Renal cortex interstitium (tissue), 11 donors: ENCODE measurements at regions not wholly inside any gene's neighbourhood (a gene's known extent, or its start where the extent isn't known, plus 50 kb on each side); places are given as distances from the start of the nearest gene placed in this dataset.

Source experiments
- DNase-seq, 11 donors: peaks; one replicate each; pipeline ENCODE4 v3.0.0-alpha.2; 2013; ENCODE audit warnings: low read depth in 9 of 11, low spot score in 4 of 11; ENCODE audit errors: extremely low read depth in 1 of 11

GRCh38 chr11:42591841-42592240 is 720.0 kb upstream of the API5 start:
- no peak for DNase-seq

DNA sequence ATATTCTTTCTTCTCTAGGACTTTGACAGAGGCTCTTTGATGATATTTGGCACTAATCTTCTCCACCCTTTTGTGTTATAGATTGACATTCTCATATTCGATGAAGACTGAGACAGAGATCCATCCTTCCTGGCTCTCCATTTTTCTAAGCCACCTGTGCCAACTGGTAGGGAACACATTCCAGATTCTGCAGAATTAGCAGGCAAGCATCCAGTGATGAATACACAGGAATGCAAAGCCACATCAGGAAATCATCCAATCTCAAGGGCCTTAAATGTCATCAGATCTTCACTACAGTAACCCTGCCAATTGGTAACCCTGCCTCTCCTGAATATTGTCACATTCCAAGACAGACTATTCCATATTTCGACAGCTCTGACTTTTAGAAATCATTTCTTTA is 718.4 kb upstream of the API5 start:
- no peak for DNase-seq

- DNase-seq, result no peak
Observed at GRCh38 chr11:42595876-42596275, 715.9 kb upstream of the API5 start.

DNA sequence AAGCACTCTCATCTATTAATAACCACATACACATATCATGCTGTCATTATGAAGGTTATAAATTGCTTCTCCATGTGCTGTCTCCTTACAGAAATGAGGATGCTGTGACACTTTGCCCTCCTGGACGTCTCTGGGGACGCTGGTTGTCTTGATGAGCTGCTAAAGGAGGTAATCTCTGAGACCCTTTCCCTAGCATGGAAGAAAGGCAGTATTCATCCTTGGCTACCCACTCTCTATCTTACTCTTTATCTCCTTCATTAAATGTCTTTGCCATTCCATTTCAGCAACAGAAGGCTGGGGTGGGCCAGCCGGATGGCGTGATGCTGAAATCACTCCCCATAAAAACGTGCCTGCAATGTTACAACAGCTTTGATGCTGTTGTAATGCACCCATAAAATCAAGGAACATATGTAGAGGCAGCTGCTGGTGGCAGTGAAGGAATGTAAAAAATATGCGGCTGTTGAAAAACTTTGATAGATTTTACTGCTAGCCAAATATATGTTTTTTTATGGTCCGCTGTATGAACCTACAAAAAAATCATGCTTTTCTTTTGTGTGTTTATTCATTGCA is 715.1 kb upstream of the API5 start:
- no peak for DNase-seq

- no peak for DNase-seq
Observed at GRCh38 chr11:42598341-42598740, 713.5 kb upstream of the API5 start.

GRCh38 chr11:42620796-42621195 is 691.0 kb upstream of the API5 start:
- DNase-seq, result no peak

DNA sequence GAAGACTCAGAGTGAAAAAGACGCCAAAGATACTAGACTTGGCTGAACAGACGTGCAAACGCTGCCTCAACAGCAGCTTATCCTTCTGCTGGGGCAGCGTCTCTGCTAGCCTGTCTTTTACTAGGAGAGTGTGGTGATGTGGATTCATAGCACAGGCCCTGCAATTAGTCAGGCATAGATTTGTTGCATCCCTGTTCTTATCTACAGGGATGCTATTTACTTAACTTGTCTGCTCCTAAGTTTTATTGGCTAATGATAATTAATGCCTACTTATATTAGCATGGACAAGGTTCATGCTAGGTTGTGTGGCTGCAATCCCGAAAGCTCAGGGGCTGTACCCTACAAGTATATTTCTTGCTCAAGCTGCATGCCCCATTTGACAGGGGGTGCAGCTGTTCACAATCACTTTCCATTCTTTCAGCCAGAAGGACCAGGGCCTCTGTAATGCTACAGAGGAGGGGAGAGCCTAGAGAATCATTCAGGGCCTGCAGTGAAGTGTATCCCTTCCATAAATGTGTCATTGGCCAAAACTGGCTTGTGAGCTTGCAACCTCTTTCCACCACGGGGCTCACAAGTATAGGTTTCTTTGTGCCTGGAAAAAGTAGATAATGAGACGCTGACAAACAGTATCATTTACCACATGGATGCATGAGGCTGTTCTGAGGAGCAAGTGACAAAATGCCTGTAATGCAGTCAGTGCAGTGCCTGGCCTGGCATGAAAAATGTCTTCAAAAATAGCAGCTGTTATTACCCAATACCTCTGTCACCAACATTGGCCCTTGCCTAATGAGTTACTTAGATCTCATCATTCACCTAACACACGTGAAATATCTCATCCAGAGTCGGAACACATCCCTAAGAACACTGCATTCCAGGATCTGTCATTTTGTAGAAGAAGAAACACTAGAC is 685.8 kb upstream of the API5 start:
- peak in 8 of 11 donors; percentile 8 to 49 (median 36) for DNase-seq

- DNase-seq, result peak in 1 of 11 donors; percentile 28
Observed at GRCh38 chr11:42631220-42631843, 680.5 kb upstream of the API5 start.

GRCh38 chr11:42646959-42647358 is 664.8 kb upstream of the API5 start:
- DNase-seq, result no peak

- DNase-seq, result no peak
Observed at GRCh38 chr11:42647993-42648392, 663.8 kb upstream of the API5 start.

DNA sequence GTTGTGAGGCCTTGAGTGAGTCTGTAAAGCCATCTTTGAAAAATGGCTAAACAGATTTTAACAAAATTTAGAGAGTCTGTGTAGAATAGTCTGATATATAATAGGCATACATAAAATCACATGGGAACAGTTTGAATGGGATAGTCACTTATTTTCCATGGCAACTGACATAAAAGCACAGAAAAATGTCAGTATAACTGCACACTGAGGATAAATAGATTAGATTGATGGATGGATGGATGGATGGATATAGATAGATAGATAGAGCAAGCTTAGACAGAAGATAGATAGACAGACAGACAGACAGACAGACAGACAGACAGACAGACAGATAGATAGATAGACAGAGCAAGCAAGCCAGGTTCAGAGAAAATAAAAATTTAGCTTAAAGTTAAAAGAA is 660.2 kb upstream of the API5 start:
- DNase-seq, result no peak

GRCh38 chr11:42657169-42657568 is 654.6 kb upstream of the API5 start:
- DNase-seq, result no peak

DNA sequence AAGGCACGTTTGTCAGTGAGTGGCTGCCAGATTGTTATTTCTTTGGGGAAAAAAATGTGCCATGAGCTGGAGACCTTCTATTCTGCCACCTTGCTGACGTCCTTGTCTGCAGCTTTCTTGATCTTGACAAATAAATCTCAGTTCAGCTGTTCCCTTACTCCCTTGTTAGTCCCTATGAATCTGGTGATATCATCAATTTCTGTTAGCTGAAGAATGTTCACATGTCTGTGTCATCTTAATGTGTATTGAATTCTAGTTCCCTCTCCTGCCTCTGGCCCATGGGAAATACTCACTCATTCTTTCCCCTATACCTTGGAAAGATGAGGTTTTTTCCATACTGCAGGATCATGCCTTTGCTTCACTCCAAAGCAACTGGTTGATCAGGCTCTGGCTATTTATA is 649.9 kb upstream of the API5 start:
- no peak for DNase-seq

GRCh38 chr11:42669248-42669976 is 642.4 kb upstream of the API5 start:
- DNase-seq, result no peak

GRCh38 chr11:42674436-42674835 is 637.4 kb upstream of the API5 start:
- no peak for DNase-seq

DNA sequence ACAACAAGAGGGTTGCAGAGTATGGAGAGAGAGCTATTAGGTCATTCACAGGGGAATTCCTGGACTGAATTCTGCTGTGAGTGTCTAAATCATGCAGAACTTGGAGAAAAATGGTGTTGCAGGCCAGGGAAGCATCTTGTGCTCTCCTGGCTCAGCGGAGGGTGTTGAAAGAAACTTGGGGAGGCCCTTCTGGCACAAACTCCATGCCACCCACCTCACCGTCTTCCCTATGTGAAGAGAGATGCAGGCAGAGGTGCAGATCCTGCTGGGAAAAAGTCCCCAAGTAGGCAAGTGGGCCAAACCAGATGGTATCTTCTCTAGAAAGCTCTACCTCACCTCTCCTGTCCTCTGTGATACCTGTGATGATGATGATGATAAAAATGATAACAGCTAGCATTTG is 604.3 kb upstream of the API5 start:
- DNase-seq, result no peak

DNA sequence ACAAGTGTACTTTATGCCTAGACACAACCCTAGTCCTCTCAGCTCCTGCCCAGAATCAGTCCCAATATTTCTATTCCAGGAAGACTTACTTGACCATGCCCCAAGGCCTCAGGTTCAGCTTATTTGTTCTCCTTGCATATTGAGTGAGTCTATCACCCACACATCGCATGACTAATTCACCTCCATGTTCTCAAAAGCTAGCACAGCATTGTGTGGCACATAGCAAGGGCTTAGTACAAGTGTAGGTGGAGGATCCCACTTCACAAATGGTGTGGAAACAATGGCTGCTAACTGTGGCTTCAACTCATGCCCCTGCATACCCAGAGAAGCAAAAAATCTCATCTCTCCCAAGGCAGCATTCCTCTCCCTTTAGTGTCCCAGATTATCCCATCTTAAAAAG is 602.6 kb upstream of the API5 start:
- no peak for DNase-seq

GRCh38 chr11:42713279-42713678 is 598.5 kb upstream of the API5 start:
- no peak for DNase-seq

DNA sequence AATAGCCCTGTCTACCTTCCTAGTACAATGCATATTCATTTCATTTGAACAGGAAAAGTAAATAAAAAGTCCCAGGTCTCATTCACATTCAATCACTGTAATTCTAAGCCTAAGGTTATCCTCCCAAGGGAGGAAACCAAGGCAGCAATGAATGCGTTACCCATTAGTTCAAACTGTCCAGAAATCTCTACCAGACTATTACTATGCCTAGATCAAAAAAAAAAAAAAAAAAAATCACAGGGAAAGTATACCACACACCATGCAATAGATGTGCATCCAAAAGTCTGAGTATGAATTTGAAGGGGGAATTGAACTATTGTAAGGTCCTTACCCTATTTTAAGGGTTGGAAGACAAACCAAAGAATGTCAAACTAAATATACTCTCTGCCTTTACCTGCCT is 598.0 kb upstream of the API5 start:
- no peak for DNase-seq
